Ascending aorta (tissue), 2 donors: ENCODE measurements at regions not wholly inside any gene's neighbourhood (a gene's known extent, or its start where the extent isn't known, plus 50 kb on each side); places are given as distances from the start of the nearest gene placed in this dataset.
A peak's percentile ranks its signal among the peaks of the same experiment; 100 is the strongest.

Experiments used
- DNase-seq, 2 donors: peaks; one replicate each; pipeline ENCODE4 v3.0.0-alpha.2; 2019; ENCODE audit warnings: low spot score in 2 of 2
- H3K27ac ChIP-seq, 2 donors: fragments of 200-600 bp; sonication (generic); one replicate each; pipeline ENCODE4 v1.5.1; 2016 to 2017; ENCODE audit warnings: mild to moderate bottlenecking in 1 of 2
- H3K27me3 ChIP-seq: fragments of 200-600 bp; sonication (generic); one replicate; pipeline ENCODE4 v1.5.1; 2017
- H3K36me3 ChIP-seq, 2 donors: fragments of 200-600 bp; sonication (generic); one replicate each; pipeline ENCODE4 v1.5.1; 2016
- H3K4me1 ChIP-seq, 2 donors: fragments of 200-600 bp; sonication (generic); one replicate each; pipeline ENCODE4 v1.5.1; 2016 to 2017; ENCODE audit warnings: mild to moderate bottlenecking in 1 of 2
- H3K4me3 ChIP-seq, 2 donors: fragments of 200-600 bp; sonication (generic); one replicate each; pipeline ENCODE4 v1.5.1; 2016 to 2017; ENCODE audit warnings: mild to moderate bottlenecking in 1 of 2
- H3K9me3 ChIP-seq, 2 donors: fragments of 200-600 bp; sonication (generic); one replicate each; pipeline ENCODE4 v1.5.1; 2016
- CTCF ChIP-seq, 3 experiments: fragments of 200-600 bp in 2 of 3; fragments of 450-650 bp in 1 of 3; sonication (generic) in 2 of 3; IDR thresholded peaks; one replicate each; pipeline ENCODE4 v1.5.1; 2016 to 2019; ENCODE audit warnings: antibody characterized with exemption in 3 of 3, mild to moderate bottlenecking in 1 of 3, moderate library complexity in 1 of 3
- intact Hi-C: fragments of 100-400 bp; cut with DNase I; formaldehyde crosslinking; loops from one replicate; pipeline ENCODE4 v1.15.1; 2023

- H3K4me3 ChIP-seq: no peak overlapping the region
- H3K36me3 ChIP-seq: no peaks in the 10 kb centered on the region
- no peaks in the 10 kb centered on the region for H3K27me3 ChIP-seq
- H3K4me1 ChIP-seq: no peaks in the 10 kb centered on the region
- TF ChIP-seq CTCF (IDR thresholded peaks at IDR 0.05): no peak
- intact Hi-C loops: no loop called here
- H3K9me3 ChIP-seq: no peaks in the 10 kb centered on the region
- H3K27ac ChIP-seq: no peak overlapping the region
- DNase-seq: peak in 1 of 2 donors; percentile 69
These were observed 171.2 kb downstream of the ZNF365 start for GRCh38 chr10:62545160-62546066.

- Histone ChIP-seq H3K4me3 (no peak overlapping the region), H3K27me3 (no peaks in the 10 kb centered on the region), H3K4me1 (no peaks in the 10 kb centered on the region), H3K27ac (no peak overlapping the region), H3K9me3 (no peaks in the 10 kb centered on the region), H3K36me3 (no peaks in the 10 kb centered on the region)
- intact Hi-C loops: no loop called here
- DNase-seq: no peak
- TF ChIP-seq CTCF (IDR thresholded peaks at IDR 0.05): no peak
These were observed 174.5 kb downstream of the ZNF365 start for GRCh38 chr10:62548686-62549085.

- Histone ChIP-seq H3K9me3 (no peaks in the 10 kb centered on the region), H3K27ac (no peak overlapping the region), H3K27me3 (no peaks in the 10 kb centered on the region), H3K36me3 (no peaks in the 10 kb centered on the region), H3K4me1 (no peaks in the 10 kb centered on the region), H3K4me3 (no peak overlapping the region)
- intact Hi-C loops: no loop called here
- no peak for DNase-seq
- TF ChIP-seq CTCF (IDR thresholded peaks at IDR 0.05): no peak
These were observed 176.0 kb downstream of the ZNF365 start for GRCh38 chr10:62550173-62550572.

GRCh38 chr10:62554632-62555199, 180.5 kb downstream of the ZNF365 start:
- peak; percentile 21 to 33 (median 22) for TF ChIP-seq CTCF (IDR thresholded peaks at IDR 0.05)
- no peaks in the 10 kb centered on the region for H3K27me3 ChIP-seq
- H3K4me3 ChIP-seq: no peak overlapping the region
- H3K4me1 ChIP-seq: no peaks in the 10 kb centered on the region
- H3K27ac ChIP-seq: no peak overlapping the region
- no peaks in the 10 kb centered on the region for H3K36me3 ChIP-seq
- intact Hi-C loops: no loop called here
- DNase-seq: no peak
- no peaks in the 10 kb centered on the region for H3K9me3 ChIP-seq

GRCh38 chr10:62559481-62560200, 185.5 kb downstream of the ZNF365 start:
- no peaks in the 10 kb centered on the region for H3K36me3 ChIP-seq
- no peak for TF ChIP-seq CTCF (IDR thresholded peaks at IDR 0.05)
- no peak overlapping the region for H3K27ac ChIP-seq
- H3K4me1 ChIP-seq: peaks cover 0 to 3% of the 10 kb centered on the region in 2 donors
- H3K27me3 ChIP-seq: no peaks in the 10 kb centered on the region
- DNase-seq: no peak
- H3K9me3 ChIP-seq: no peaks in the 10 kb centered on the region
- H3K4me3 ChIP-seq: no peak overlapping the region
- intact Hi-C loops: no loop called here
